Smooth muscle cell of the brain vasculature (primary cell): ENCODE measurements at regions not wholly inside any gene's neighbourhood (a gene's known extent, or its start where the extent isn't known, plus 50 kb on each side); places are given as distances from the start of the nearest gene placed in this dataset.

Experiments
- DNase-seq: peaks from one replicate; pipeline ENCODE4 v3.0.0-alpha.2; 2012; ENCODE audit warnings: low read depth, low spot score

DNA sequence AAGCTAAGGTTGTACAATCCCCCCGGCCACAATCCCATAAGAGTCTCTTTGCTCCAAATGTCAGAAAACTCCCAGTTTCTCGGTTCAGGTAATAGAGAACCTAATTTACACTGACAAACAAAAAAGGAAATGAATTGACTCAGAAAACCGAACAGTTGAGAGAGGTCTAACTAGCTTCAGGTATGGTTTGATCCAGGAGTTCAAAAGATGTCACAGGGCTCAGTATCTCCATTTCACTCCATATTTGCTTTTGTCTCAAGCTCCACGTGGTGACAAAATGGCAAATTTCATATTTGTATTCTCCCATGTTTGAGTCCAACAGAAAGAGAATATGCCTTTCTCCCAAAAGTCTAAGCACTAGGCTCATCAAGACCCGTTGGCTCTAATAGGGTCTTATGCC lies 117.4 kb downstream of the AXIN2 start:
- no peak for DNase-seq

DNA sequence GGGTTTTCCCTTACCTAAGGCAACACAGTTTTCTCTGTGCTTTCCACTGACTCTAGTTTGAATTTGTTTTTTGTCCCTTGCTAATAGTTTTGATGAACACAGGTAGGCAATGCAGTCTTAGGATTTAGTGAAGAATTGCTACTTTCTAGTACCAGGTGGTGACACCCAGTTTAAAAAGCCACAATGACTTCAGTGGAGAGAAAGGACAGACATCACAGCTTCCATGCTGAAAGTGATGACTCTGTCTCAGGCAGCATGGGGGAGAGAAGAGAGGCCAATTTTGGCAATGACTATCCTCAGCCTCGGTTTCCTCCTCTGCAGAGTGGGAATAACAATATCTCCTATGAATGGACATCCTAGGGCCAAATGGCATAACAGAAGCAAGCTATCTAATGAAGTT lies 118.8 kb downstream of the AXIN2 start:
- DNase-seq = no peak

DNA sequence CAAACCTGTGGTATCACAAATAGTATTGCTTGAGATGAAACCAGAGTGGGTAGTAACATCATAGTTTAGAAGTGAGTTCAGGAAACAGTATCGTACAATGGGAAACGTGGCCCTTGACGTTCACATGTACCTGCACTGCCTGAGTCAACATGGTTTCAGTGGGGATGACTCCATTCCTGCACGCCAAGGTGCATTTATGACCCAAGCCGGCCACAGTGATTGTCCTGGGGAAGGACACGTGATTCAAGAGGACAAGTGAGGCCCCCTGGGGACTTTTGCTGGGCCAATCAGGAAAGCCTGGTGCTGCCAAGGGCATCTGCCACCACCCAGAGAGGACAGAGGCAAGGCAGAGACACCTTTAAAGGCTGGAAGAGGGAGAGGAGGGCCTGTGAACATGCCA lies 119.2 kb downstream of the AXIN2 start:
- no peak for DNase-seq

DNA sequence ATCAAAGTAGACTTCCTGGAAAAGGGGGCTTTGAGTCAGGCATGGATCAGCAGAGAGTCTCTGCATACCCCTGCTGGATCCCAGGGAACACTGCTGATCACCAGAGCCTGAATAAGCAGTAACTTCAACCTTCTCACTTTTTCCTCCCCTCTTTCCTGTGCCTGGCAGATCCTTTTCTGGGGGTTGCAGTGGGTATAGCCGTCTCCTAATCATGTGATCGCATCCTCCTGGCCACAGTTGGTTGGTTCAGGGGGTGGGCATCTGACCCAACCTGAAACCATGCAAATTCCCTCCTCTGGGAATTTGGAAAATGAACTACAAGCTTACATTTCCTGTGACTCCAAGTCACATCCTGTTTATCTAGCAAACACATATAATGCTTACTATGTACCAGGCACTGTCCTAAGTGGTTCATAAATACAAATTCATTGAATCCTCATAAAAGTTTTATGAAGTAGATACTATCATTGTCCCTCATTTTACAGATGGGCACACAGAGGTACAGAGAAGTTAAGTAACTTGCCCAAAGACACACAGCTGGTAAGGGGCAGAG lies 120.3 kb downstream of the AXIN2 start:
- no peak for DNase-seq

DNA sequence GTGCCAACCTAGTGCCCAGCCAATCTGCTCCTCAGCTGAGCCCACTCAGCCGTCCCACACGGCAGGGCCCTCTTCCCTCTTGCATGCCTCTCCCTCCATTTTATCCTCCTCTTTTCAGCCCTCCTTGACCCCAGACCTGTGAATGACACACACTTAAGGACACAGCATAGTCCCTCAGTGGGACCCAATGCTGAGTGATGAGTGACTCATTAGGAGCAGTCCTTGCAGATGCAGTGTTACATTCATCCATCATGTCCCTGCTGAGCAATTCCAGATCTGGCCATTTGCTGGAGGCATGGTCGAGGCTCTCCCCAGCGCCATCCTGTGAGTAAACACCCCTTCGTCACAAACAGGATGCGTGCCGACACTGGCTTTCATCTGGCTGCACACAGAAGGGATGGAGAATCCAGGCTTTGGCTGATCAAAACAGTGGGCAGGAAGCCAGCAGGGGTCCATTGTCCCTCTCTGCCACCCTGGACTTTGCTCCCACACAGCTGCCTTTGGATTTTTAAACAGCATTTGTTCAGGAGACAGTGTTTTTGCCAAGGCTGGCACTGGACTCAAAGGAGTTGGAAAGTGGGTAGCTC lies 122.6 kb downstream of the AXIN2 start:
- no peak for DNase-seq

- no peak for DNase-seq
These were observed 123.3 kb downstream of the AXIN2 start for GRCh38 chr17:65438173-65438572.

- DNase-seq = no peak
These were observed 124.6 kb downstream of the AXIN2 start for GRCh38 chr17:65436871-65437270.

GRCh38 chr17:65434878-65435277 lies 126.6 kb downstream of the AXIN2 start:
- no peak for DNase-seq

- DNase-seq = no peak
These were observed 127.2 kb downstream of the AXIN2 start for GRCh38 chr17:65434251-65434650.

GRCh38 chr17:65433592-65433991 lies 127.9 kb downstream of the AXIN2 start:
- DNase-seq = no peak

DNA sequence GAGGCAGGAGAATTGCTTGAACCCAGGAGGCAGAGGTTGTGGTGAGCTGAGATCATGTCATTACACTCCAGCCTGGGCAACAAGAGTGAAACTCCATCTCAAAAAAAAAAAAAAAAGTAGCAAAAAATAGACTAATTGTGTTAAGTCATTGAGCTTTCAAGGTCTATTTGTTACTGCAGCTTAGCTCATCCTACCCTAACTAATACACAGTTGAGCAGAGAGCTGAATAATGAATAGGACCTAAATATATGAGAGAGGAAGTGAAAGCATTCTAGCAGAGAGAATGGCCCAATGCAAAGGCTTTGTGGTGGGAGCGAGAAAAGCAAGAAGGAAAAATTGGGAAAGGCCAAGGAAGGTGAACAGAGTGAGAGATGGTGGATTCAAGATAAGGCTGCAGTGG lies 128.3 kb downstream of the AXIN2 start:
- DNase-seq = no peak

- DNase-seq = no peak
These were observed 130.3 kb downstream of the AXIN2 start for GRCh38 chr17:65431116-65431515.

GRCh38 chr17:65430209-65430833 lies 131.1 kb downstream of the AXIN2 start:
- DNase-seq = no peak

DNA sequence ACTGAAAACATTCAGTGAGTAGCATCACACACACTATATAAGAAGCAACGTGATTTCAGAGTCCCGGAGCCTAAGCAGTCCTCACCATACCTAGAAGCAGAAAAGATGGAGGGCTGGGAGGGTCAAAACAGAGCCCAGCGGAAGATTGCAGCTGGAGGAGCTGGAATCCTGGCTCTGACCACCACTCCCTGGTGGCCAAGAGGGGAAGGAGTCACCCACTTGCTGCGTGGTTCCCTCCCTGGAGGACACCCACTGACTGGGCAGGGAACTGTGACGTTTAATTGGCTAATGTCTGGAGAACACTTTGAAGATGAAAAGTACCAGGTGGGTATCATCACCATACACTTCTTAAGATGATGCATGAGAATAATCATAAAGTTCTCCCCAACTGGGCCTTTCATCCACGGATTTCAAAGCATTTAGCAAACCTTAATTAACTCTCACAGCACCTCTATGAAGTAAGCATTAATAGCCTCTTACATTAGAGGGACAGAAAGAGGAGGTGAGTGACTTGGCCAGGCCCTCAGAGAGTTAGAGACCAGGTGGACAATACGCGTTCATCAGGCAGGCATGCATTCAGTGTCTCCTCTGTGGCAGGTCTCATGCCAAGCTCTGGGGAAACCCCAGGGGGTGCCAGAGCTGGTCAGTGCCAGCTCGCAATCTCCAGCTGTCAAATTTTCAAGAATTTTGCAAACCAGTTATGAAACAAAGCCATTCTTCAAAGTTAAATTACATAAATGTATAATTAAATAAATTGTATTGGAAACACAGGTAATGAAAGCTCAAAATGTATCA lies 137.9 kb downstream of the AXIN2 start:
- no peak for DNase-seq

GRCh38 chr17:65418622-65419021 lies 142.8 kb downstream of the AXIN2 start:
- no peak for DNase-seq

DNA sequence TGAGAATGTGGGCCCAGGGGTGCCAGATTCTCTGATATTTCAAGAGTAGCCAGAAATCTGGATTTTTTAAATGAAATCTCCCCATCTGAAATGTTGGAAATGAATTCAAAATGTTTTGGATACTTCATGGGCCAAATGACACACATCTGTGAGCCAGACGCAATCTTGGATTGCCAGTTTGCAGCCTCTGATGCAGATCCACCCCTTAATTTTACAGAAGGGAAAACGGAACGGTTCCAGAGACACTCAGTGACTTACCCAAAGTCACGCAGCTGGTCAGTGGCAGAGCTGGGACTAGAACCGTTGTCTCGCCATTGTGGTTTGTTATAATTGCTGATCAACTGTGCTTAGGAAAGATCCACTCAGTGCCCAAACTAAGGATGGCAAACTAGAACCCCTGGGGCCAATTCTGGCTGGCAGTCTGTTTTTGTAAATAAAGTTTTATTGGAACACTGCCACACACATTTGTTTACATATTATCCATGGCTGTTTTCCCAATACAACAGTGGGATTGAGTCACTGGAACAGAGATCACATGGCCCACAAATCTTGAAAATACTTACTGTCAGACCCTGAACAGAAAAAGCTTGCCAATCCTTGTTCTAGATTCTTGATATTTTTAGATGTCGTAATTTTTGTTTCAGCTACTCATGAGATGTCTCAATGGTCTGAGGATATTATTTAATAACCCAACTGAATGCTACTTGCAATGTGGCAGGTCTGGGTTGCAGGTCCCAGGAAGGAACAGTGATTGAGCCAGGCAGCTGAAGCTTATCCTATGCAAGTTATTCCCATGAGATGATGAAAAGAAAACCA lies 143.8 kb downstream of the AXIN2 start:
- DNase-seq = no peak

- DNase-seq = no peak
These were observed 145.5 kb downstream of the AXIN2 start for GRCh38 chr17:65415991-65416390.

DNA sequence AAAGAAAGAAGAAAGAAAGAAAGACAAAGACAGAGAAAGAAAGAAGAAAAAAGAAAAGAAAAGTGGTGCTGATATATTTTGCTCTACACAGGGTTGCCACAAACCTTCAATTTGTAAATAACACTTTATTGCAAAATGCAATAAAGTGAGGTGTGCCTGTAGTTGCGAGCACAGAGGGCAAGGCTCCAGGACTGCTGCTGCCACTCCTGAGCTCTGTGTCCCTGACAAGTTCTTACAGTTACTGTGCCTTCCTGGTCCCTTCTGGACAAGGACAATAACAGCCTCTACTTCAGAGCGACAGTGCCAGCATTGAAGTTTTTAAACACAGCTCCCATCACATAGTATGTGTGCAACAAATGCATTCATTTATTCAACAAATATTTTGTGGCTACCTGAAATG lies 148.1 kb downstream of the AXIN2 start:
- no peak for DNase-seq

- DNase-seq = no peak
These were observed 152.1 kb downstream of the AXIN2 start for GRCh38 chr17:65409381-65409780.

- no peak for DNase-seq
These were observed 153.4 kb downstream of the AXIN2 start for GRCh38 chr17:65408050-65408449.

DNA sequence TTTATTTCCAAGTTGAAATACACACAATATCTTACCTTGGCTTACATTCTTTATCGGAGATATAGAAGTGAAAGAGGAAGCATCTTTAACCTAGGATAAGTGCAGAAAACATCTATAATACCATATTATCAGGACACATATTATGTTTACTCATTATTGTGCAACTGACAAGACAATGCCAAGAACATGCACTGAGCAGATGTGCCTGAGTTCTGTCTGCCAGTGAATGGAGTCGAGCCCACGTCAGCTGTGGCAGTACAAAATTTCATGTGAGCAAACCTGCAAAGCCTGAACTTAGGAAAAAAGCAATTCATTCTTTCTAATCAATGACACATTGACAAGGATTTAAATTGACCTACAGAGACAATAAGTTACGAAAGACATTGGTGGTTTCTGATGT lies 154.4 kb downstream of the AXIN2 start:
- no peak for DNase-seq

GRCh38 chr17:65406552-65406951 lies 154.9 kb downstream of the AXIN2 start:
- DNase-seq = no peak
